Psoas muscle (tissue), 7 donors: ENCODE measurements at regions not wholly inside any gene's neighbourhood (a gene's known extent, or its start where the extent isn't known, plus 50 kb on each side); places are given as distances from the start of the nearest gene placed in this dataset.

Experiments
- ATAC-seq, 4 donors: fragments of 200-7000 bp; cut with Tn5 transposase; one replicate each; pipeline ENCODE4 v1.9.1; 2020; ENCODE audit warnings: moderate library complexity in 3 of 4, mild to moderate bottlenecking in 2 of 4
- DNase-seq, 2 donors: peaks; one replicate each; pipeline ENCODE4 v3.0.0-alpha.2; 2020
- H3K27ac ChIP-seq: fragments of 200-600 bp; one replicate; pipeline ENCODE4 v1.8.0; 2022
- H3K27me3 ChIP-seq, 3 donors: fragments of 200-600 bp in 1 of 3; one replicate each; pipeline versions ENCODE4 v1.6.1 to v1.8.0; 2013 to 2022; ENCODE audit warnings: low read length in 2 of 3, mild to moderate bottlenecking in 2 of 3, moderate library complexity in 1 of 3; ENCODE audit not compliant: insufficient read depth in 3 of 3
- H3K36me3 ChIP-seq, 2 donors: fragments of 200-600 bp in 1 of 2; one replicate each; pipeline versions ENCODE4 v1.6.1 to v1.8.0; 2013 to 2022; ENCODE audit warnings: low read depth in 1 of 2, mild to moderate bottlenecking in 1 of 2, moderate library complexity in 1 of 2; ENCODE audit not compliant: insufficient read depth in 1 of 2
- H3K4me1 ChIP-seq: fragments of 200-600 bp; one replicate; pipeline ENCODE4 v1.8.0; 2022
- H3K4me3 ChIP-seq: fragments of 200-600 bp; one replicate; pipeline ENCODE4 v1.8.0; 2022; ENCODE audit warnings: mild to moderate bottlenecking
- H3K9me3 ChIP-seq: fragments of 200-600 bp; one replicate; pipeline ENCODE4 v1.8.0; 2022
- CTCF ChIP-seq: fragments of 200-600 bp; IDR thresholded peaks from one replicate; pipeline ENCODE4 v1.8.0; 2022; ENCODE audit warnings: antibody characterized with exemption
- WGBS, 3 donors: extraction: QIAGEN DNeasy Blood & Tissue Kit; methylation state at CpG; one replicate each; pipeline versions ENCODE4 v1.1.6 to v1.1.7; 2013; 5-methylcytosine and 5-hydroxymethylcytosine counted together
- intact Hi-C, 2 donors: fragments of 100-400 bp; cut with DNase I; formaldehyde crosslinking; loops; one replicate each; pipeline versions ENCODE4 v1.11.0 to v1.14.2; 2022
- donor health status: healthy with polysubstance abuse.
- donor health status: DM: no; HTN: no; CAD: no; lungs with moderate emphysema.
- donor health status: Bipolar disorder and iron deficiency.
- donor health status: healthy.
- donor health status: DM: yes; HTN: yes; CAD: no.
- donor health status: DM: no; HTN: no; CAD: no.
- donor health status: DM: yes; HTN: yes; CAD: no.

GRCh38 chr7:46611508-46611907 is 690.4 kb upstream of the IGFBP3 start:
- no peak for TF ChIP-seq CTCF
- Histone ChIP-seq H3K4me1 (no peaks in the 10 kb centered on the region), H3K27ac (no peak overlapping the region), H3K9me3 (no peaks in the 10 kb centered on the region), H3K27me3 (no peaks in the 10 kb centered on the region), H3K36me3 (no peaks in the 10 kb centered on the region), H3K4me3 (no peak overlapping the region)
- WGBS, 3 donors: 45 to 69% (median 54%) methylated on average over 2 of the region's 2 CpGs
- no peak for ATAC-seq
- no peak for DNase-seq
- intact Hi-C loops: no loop called here

- intact Hi-C loops: no loop called here
- TF ChIP-seq CTCF: no peak
- Histone ChIP-seq H3K36me3 (no peaks in the 10 kb centered on the region), H3K4me3 (no peak overlapping the region), H3K27me3 (no peaks in the 10 kb centered on the region), H3K27ac (no peak overlapping the region), H3K9me3 (no peaks in the 10 kb centered on the region), H3K4me1 (no peaks in the 10 kb centered on the region)
- ATAC-seq (no peak), DNase-seq (no peak)
- WGBS, 3 donors: 7 to 18% (median 11%) methylated on average over 2 of the region's 2 CpGs
These were observed 689.7 kb upstream of the IGFBP3 start for GRCh38 chr7:46610746-46611145.

- Histone ChIP-seq H3K4me3 (no peak overlapping the region), H3K36me3 (no peaks in the 10 kb centered on the region), H3K27ac (no peak overlapping the region), H3K27me3 (no peaks in the 10 kb centered on the region), H3K9me3 (no peaks in the 10 kb centered on the region), H3K4me1 (no peaks in the 10 kb centered on the region)
- 54 to 70% (median 62%) methylated on average over 4 of the region's 4 CpGs for WGBS, 3 donors
- DNase-seq: no peak
- ATAC-seq: no peak
- TF ChIP-seq CTCF: no peak
- intact Hi-C loops: no loop called here
These were observed 686.1 kb upstream of the IGFBP3 start for GRCh38 chr7:46607176-46607575.

- intact Hi-C loops: no loop called here
- Histone ChIP-seq H3K36me3 (no peaks in the 10 kb centered on the region), H3K4me3 (no peak overlapping the region), H3K9me3 (no peaks in the 10 kb centered on the region), H3K4me1 (no peaks in the 10 kb centered on the region), H3K27me3 (no peaks in the 10 kb centered on the region), H3K27ac (no peak overlapping the region)
- WGBS, 3 donors: 58 to 69% (median 61%) methylated on average over 3 of the region's 3 CpGs
- no peak for TF ChIP-seq CTCF
- ATAC-seq (no peak), DNase-seq (no peak)
These were observed 685.7 kb upstream of the IGFBP3 start for GRCh38 chr7:46606761-46607160.

- H3K36me3 ChIP-seq: no peaks in the 10 kb centered on the region
- H3K4me3 ChIP-seq: no peak overlapping the region
- no peak for DNase-seq
- WGBS, 3 donors: 27 to 41% (median 33%) methylated on average over 3 of the region's 3 CpGs
- TF ChIP-seq CTCF: no peak
- H3K9me3 ChIP-seq: no peaks in the 10 kb centered on the region
- no peaks in the 10 kb centered on the region for H3K27me3 ChIP-seq
- H3K4me1 ChIP-seq: no peaks in the 10 kb centered on the region
- intact Hi-C loops: no loop called here
- ATAC-seq: peak in 1 of 4 donors; percentile 30
- H3K27ac ChIP-seq: peak overlapping the region; percentile 43
These were observed 683.2 kb upstream of the IGFBP3 start for GRCh38 chr7:46604241-46604661.
